H1 (cell line): ENCODE measurements at regions not wholly inside any gene's neighbourhood (a gene's known extent, or its start where the extent isn't known, plus 50 kb on each side); places are given as distances from the start of the nearest gene placed in this dataset.

Experiments
- CTCF ChIA-PET: fragments of 300-600 bp; sonication (Branson Sonifier 250); formaldehyde crosslinking; loops from one replicate; lab custom pipeline; 2021; ENCODE audit not compliant: partially characterized antibody; lab: Charles Lee
- POLR2A ChIA-PET: fragments of 300-600 bp; sonication (Branson Sonifier 250); formaldehyde crosslinking; loops from one replicate; lab custom pipeline; 2021; ENCODE audit warnings: inconsistent platforms; ENCODE audit not compliant: partially characterized antibody; lab: Charles Lee
- DNase-seq, 2 experiments: peaks; one replicate each; pipeline versions ENCODE4 v3.0.0 to v3.0.0-alpha.2; 2010 to 2022; ENCODE audit warnings: low spot score in 2 of 2, low read depth in 1 of 2, mixed read lengths in 1 of 2
- FAIRE-seq: peaks from 2 replicates; lab custom pipeline; 2011; peaks lifted over from hg19 to GRCh38; lab: Jason Lieb, UNC
- H2AFZ ChIP-seq: 2 replicates; pipeline ENCODE4 v1.8.1; 2012; ENCODE audit warnings: low read length, inconsistent platforms
- H2AK5ac ChIP-seq: 2 replicates; pipeline ENCODE4 v1.6.1; 2013; ENCODE audit warnings: low read depth, low read length
- H2BK120ac ChIP-seq: replicated peaks from 2 replicates; pipeline ENCODE3; 2013; ENCODE audit warnings: low read depth, low read length, inconsistent platforms
- H2BK12ac ChIP-seq: 2 replicates; pipeline ENCODE4 v1.6.1; 2013; ENCODE audit warnings: low read depth, low read length
- H2BK15ac ChIP-seq: 2 replicates; pipeline ENCODE4 v1.6.1; 2013; ENCODE audit warnings: low read length
- H2BK20ac ChIP-seq: 2 replicates; pipeline ENCODE4 v1.6.1; 2013; ENCODE audit warnings: low read length
- H2BK5ac ChIP-seq: 2 replicates; pipeline ENCODE4 v1.6.1; 2013; ENCODE audit warnings: low read depth, low read length
- H3K14ac ChIP-seq: 2 replicates; pipeline ENCODE4 v1.6.1; 2013; ENCODE audit warnings: inconsistent platforms; ENCODE audit not compliant: insufficient read length
- H3K18ac ChIP-seq: 2 replicates; pipeline ENCODE4 v1.6.1; 2013; ENCODE audit warnings: low read length; ENCODE audit errors: extremely low read depth
- H3K23ac ChIP-seq: 2 replicates; pipeline ENCODE4 v1.6.1; 2013; ENCODE audit warnings: inconsistent platforms; ENCODE audit not compliant: insufficient read length
- H3K23me2 ChIP-seq: 2 replicates; pipeline ENCODE4 v1.6.1; 2013; ENCODE audit warnings: low read depth, low read length
- H3K27ac ChIP-seq: 2 replicates; pipeline ENCODE4 v1.6.1; 2011; ENCODE audit warnings: low read depth, low read length, inconsistent platforms
- H3K27me3 ChIP-seq, 4 experiments: replicated peaks in 1 of 4; 1 replicate in 1 of 4; 2 replicates in 3 of 4; pipeline versions ENCODE4 v1.6.1 to v1.8.1; 2011 to 2013; ENCODE audit warnings: low read length in 3 of 4, mild to moderate bottlenecking in 3 of 4, inconsistent platforms in 2 of 4, mixed read lengths in 2 of 4, moderate library complexity in 1 of 4; ENCODE audit not compliant: control insufficient read depth in 3 of 4, insufficient read depth in 3 of 4; ENCODE audit errors: extremely low read depth in 1 of 4
- H3K36me3 ChIP-seq, 4 experiments: 2 replicates each; pipeline versions ENCODE4 v1.6.1 to v1.8.1; 2011 to 2013; ENCODE audit warnings: mild to moderate bottlenecking in 4 of 4, low read length in 3 of 4, moderate library complexity in 2 of 4, control low read depth in 1 of 4, inconsistent platforms in 1 of 4; ENCODE audit not compliant: insufficient read depth in 4 of 4, control insufficient read depth in 2 of 4
- H3K4ac ChIP-seq: replicated peaks from 2 replicates; pipeline ENCODE3; 2013; ENCODE audit warnings: low read length, low read depth, mixed read lengths, inconsistent platforms; ENCODE audit not compliant: insufficient read length
- H3K4me1 ChIP-seq, 4 experiments: replicated peaks in 1 of 4; 1 replicate in 1 of 4; 2 replicates in 3 of 4; pipeline versions ENCODE4 v1.6.1 to v1.8.1; 2011 to 2013; ENCODE audit warnings: low read length in 3 of 4, inconsistent platforms in 2 of 4, mixed read lengths in 1 of 4; ENCODE audit not compliant: insufficient read depth in 4 of 4, control insufficient read depth in 3 of 4
- H3K4me2 ChIP-seq, 2 experiments: 2 replicates each; pipeline versions ENCODE4 v1.6.1 to v1.8.1; 2011 to 2013; ENCODE audit warnings: low read depth in 2 of 2, low read length in 2 of 2, control low read depth in 1 of 2, inconsistent platforms in 1 of 2, mild to moderate bottlenecking in 1 of 2; ENCODE audit not compliant: insufficient read depth in 1 of 2
- H3K4me3 ChIP-seq, 4 experiments: fragments of 200-600, 300-600 bp in 1 of 4; sonication (generic), shearing (Covaris generic), sonication (Bioruptor Twin) in 1 of 4; 2 replicates each; pipeline versions ENCODE4 v1.5.1 to v1.8.1; 2011 to 2016; ENCODE audit warnings: low read length in 4 of 4, low read depth in 3 of 4, control low read depth in 2 of 4, inconsistent platforms in 2 of 4, mild to moderate bottlenecking in 2 of 4, mixed read lengths in 1 of 4, moderate library complexity in 1 of 4; ENCODE audit not compliant: insufficient read depth in 2 of 4; ENCODE audit errors: extremely low read depth in 1 of 4
- H3K56ac ChIP-seq: replicated peaks from 2 replicates; pipeline ENCODE3; 2013; ENCODE audit warnings: low read depth, mild to moderate bottlenecking, mixed read lengths, low read length, inconsistent platforms; ENCODE audit not compliant: insufficient read length
- H3K79me1 ChIP-seq: 2 replicates; pipeline ENCODE4 v1.6.1; 2013; ENCODE audit warnings: low read depth, low read length, control low read depth
- H3K79me2 ChIP-seq, 2 experiments: 2 replicates each; pipeline versions ENCODE4 v1.6.1 to v1.8.1; 2012 to 2013; ENCODE audit warnings: low read length in 2 of 2, mild to moderate bottlenecking in 2 of 2, inconsistent platforms in 1 of 2; ENCODE audit not compliant: insufficient read depth in 2 of 2, control insufficient read depth in 1 of 2
- H3K9ac ChIP-seq, 4 experiments: replicated peaks in 1 of 4; 1 replicate in 1 of 4; 2 replicates in 3 of 4; pipeline versions ENCODE4 v1.6.1 to v1.8.1; 2011 to 2013; ENCODE audit warnings: low read depth in 3 of 4, low read length in 3 of 4, control low read depth in 2 of 4, mild to moderate bottlenecking in 2 of 4, moderate library complexity in 2 of 4, inconsistent platforms in 1 of 4; ENCODE audit errors: extremely low read depth in 1 of 4
- H3K9me3 ChIP-seq, 2 experiments: 2 replicates each; pipeline versions ENCODE4 v1.6.1 to v1.8.1; 2012 to 2013; ENCODE audit warnings: mild to moderate bottlenecking in 2 of 2, moderate library complexity in 2 of 2, control low read depth in 1 of 2, inconsistent platforms in 1 of 2, low read depth in 1 of 2, low read length in 1 of 2, mixed read lengths in 1 of 2; ENCODE audit not compliant: insufficient read depth in 2 of 2
- H4K20me1 ChIP-seq, 2 experiments: replicated peaks in 1 of 2; 2 replicates each; pipeline versions ENCODE3 to v1.8.1; 2011 to 2013; ENCODE audit warnings: inconsistent platforms in 2 of 2, low read length in 2 of 2, mild to moderate bottlenecking in 1 of 2; ENCODE audit not compliant: insufficient read depth in 2 of 2, control insufficient read depth in 1 of 2
- H4K5ac ChIP-seq: 2 replicates; pipeline ENCODE4 v1.6.1; 2013; ENCODE audit warnings: low read length, low read depth, mixed read lengths, inconsistent platforms; ENCODE audit not compliant: insufficient read length
- H4K8ac ChIP-seq: 2 replicates; pipeline ENCODE4 v1.8.0; 2013; ENCODE audit warnings: mild to moderate bottlenecking, moderate library complexity, low read length, inconsistent platforms; ENCODE audit not compliant: insufficient read depth; ENCODE audit errors: extremely low read depth
- H4K91ac ChIP-seq: replicated peaks from 2 replicates; pipeline ENCODE3; 2013; ENCODE audit warnings: low read length, mixed read lengths, inconsistent platforms; ENCODE audit not compliant: insufficient read length
- CBX8 ChIP-seq: fragments of 300-800, 300-1000 bp; sonication (generic); IDR thresholded peaks from 2 replicates; pipeline ENCODE4 v1.7.1; 2016; ENCODE audit warnings: low read depth, low read length, borderline replicate concordance
- CTCF ChIP-seq, 3 experiments: IDR thresholded peaks; 1 replicate in 2 of 3; 2 replicates in 1 of 3; pipeline versions ENCODE4 v1.5.1 to v1.6.1; 2011; ENCODE audit warnings: low read length in 3 of 3, mild to moderate bottlenecking in 3 of 3, inconsistent platforms in 2 of 3, low read depth in 1 of 3, moderate library complexity in 1 of 3; ENCODE audit not compliant: insufficient read depth in 1 of 3; ENCODE audit errors: control extremely low read depth in 1 of 3
- WGBS, 2 experiments: shearing (Covaris generic) in 1 of 2; methylation state at CpG; one replicate each; pipeline versions ENCODE4 v1.1.6 to v1.1.7; 2013 to 2015; ENCODE audit warnings: low lambda C conversion rate in 2 of 2, mixed read lengths in 2 of 2, inconsistent platforms in 1 of 2, low coverage in 1 of 2, missing lambda C conversion rate in 1 of 2; ENCODE audit not compliant: insufficient replicate concordance in 2 of 2, insufficient coverage in 1 of 2, insufficient read length in 1 of 2; ENCODE audit errors: extremely low coverage in 1 of 2, missing lambda C conversion rate in 1 of 2; 5-methylcytosine and 5-hydroxymethylcytosine counted together

GRCh38 chr3:162390891-162391290 lies 894.3 kb downstream of the OTOL1 start:
- Histone ChIP-seq H3K18ac (no peak overlapping the region), H3K79me2 (no peaks in the 10 kb centered on the region), H3K27ac (no peak overlapping the region), H3K79me1 (no peaks in the 10 kb centered on the region), H2BK120ac (no peak overlapping the region), H2BK20ac (no peak overlapping the region), H3K56ac (no peak overlapping the region), H3K4me3 (no peak overlapping the region), H3K4ac (no peak overlapping the region), H2AFZ (no peak overlapping the region), H3K4me2 (no peak overlapping the region), H3K36me3 (no peaks in the 10 kb centered on the region), H4K91ac (no peak overlapping the region), H3K27me3 (no peaks in the 10 kb centered on the region), H3K9ac (no peak overlapping the region), H2BK15ac (no peak overlapping the region), H4K8ac (no peak overlapping the region), H2BK12ac (no peak overlapping the region), H3K4me1 (no peaks in the 10 kb centered on the region; a peak in 1 of 7 replicates), H2AK5ac (no peak overlapping the region), H3K23ac (no peak overlapping the region), H3K14ac (no peak overlapping the region), H3K23me2 (no peaks in the 10 kb centered on the region), H3K9me3 (peaks cover 7 to 13% of the 10 kb centered on the region in 2 experiments; a peak in 2 of 4 replicates), H4K5ac (no peak overlapping the region), H2BK5ac (no peak overlapping the region), H4K20me1 (no peaks in the 10 kb centered on the region)
- POLR2A ChIA-PET, result no interaction called here
- no peak for FAIRE-seq
- no peak for DNase-seq
- CTCF ChIA-PET, result no interaction called here
- 100% methylated on average over 3 of the region's 3 CpGs; no CpG with 5 or more reads in 1 of the 2 experiments for WGBS, 2 experiments
- no peak for TF ChIP-seq CBX8
- no peak for TF ChIP-seq CTCF (IDR thresholded peaks at IDR 0.05; ENCODE audit: control extremely low read depth in 1 of 3, insufficient read depth in 1 of 3, low read depth in 1 of 3, low read length in 3 of 3)
